OCI-LY1 (cell line): ENCODE measurements at regions not wholly inside any gene's neighbourhood (a gene's known extent, or its start where the extent isn't known, plus 50 kb on each side); places are given as distances from the start of the nearest gene placed in this dataset.

ENCODE experiments used
- H2AFZ ChIP-seq: fragments of 200-600 bp; sonication (generic), shearing (Covaris generic); 2 replicates; pipeline ENCODE4 v1.6.0; 2014; ENCODE audit warnings: antibody characterized with exemption, mild to moderate bottlenecking, low read length
- H3F3A ChIP-seq: fragments of 200-600 bp; sonication (generic), shearing (Covaris generic); 2 replicates; pipeline ENCODE4 v1.6.0; 2014; ENCODE audit warnings: mild to moderate bottlenecking, antibody characterized with exemption, low read length, moderate library complexity; ENCODE audit not compliant: insufficient read depth
- H3K27ac ChIP-seq: fragments of 200-600 bp; sonication (generic); 2 replicates; pipeline ENCODE4 v1.5.1; 2014; ENCODE audit warnings: low read length, mixed run types, mild to moderate bottlenecking, low read depth; ENCODE audit not compliant: poor library complexity, severe bottlenecking
- H3K27me3 ChIP-seq: fragments of 200-600 bp; sonication (generic); 2 replicates; pipeline ENCODE4 v1.6.0; 2014; ENCODE audit warnings: antibody characterized with exemption, mild to moderate bottlenecking, low read length, moderate library complexity; ENCODE audit not compliant: insufficient read depth
- H3K36me3 ChIP-seq: fragments of 200-600 bp; sonication (generic); 2 replicates; pipeline ENCODE4 v1.6.1; 2014; ENCODE audit warnings: mild to moderate bottlenecking, antibody characterized with exemption, low read length, moderate library complexity, mixed read lengths; ENCODE audit not compliant: insufficient read depth
- H3K4me1 ChIP-seq: fragments of 200-600 bp; sonication (generic); 2 replicates; pipeline ENCODE4 v1.5.1; 2014; ENCODE audit warnings: mild to moderate bottlenecking, low read length, moderate library complexity; ENCODE audit not compliant: insufficient read depth, severe bottlenecking
- H3K4me2 ChIP-seq: fragments of 200-600 bp; sonication (generic), shearing (Covaris generic); 2 replicates; pipeline ENCODE4 v1.6.1; 2014; ENCODE audit warnings: low read length
- H3K4me3 ChIP-seq: fragments of 200-600 bp; sonication (generic); 2 replicates; pipeline ENCODE4 v1.5.1; 2014; ENCODE audit warnings: low read length, low read depth, mild to moderate bottlenecking, mixed read lengths; ENCODE audit not compliant: poor library complexity, severe bottlenecking
- H3K79me2 ChIP-seq: fragments of 200-600 bp; shearing (Covaris generic); 2 replicates; pipeline ENCODE4 v1.6.1; 2016; ENCODE audit warnings: mixed run types, low read length, mixed read lengths; ENCODE audit not compliant: insufficient read depth
- H3K9ac ChIP-seq: fragments of 200-600 bp; sonication (generic), shearing (Covaris generic); 2 replicates; pipeline ENCODE4 v1.6.1; 2014; ENCODE audit warnings: mild to moderate bottlenecking, low read length, mixed read lengths
- H3K9me2 ChIP-seq: fragments of 200-600 bp; sonication (generic), shearing (Covaris generic); 2 replicates; pipeline ENCODE4 v1.6.1; 2014; ENCODE audit warnings: low read depth, mild to moderate bottlenecking, low read length, mixed read lengths
- H3K9me3 ChIP-seq: fragments of 200-600 bp; shearing (Covaris generic); 2 replicates; pipeline ENCODE4 v1.6.1; 2014; ENCODE audit warnings: low read length, mixed read lengths
- H4K20me1 ChIP-seq: fragments of 200-600 bp; sonication (generic), shearing (Covaris generic); 2 replicates; pipeline ENCODE4 v1.6.0; 2016; ENCODE audit warnings: mild to moderate bottlenecking, low read length; ENCODE audit not compliant: insufficient read depth
- CTCF ChIP-seq: fragments of 200-600 bp; sonication (generic), shearing (Covaris generic); IDR thresholded peaks from 2 replicates; pipeline ENCODE4 v1.5.1; 2017; ENCODE audit warnings: mild to moderate bottlenecking, antibody characterized with exemption, low read length, moderate library complexity, mixed read lengths
- EZH2 ChIP-seq: fragments of 200-600 bp; sonication (generic), shearing (Covaris generic); IDR thresholded peaks from 2 replicates; pipeline ENCODE4 v1.8.0; 2017; ENCODE audit warnings: borderline replicate concordance, mixed run types, mild to moderate bottlenecking, antibody characterized with exemption, low read length, moderate library complexity, mixed read lengths

GRCh38 chr1:106515375-106515774 lies 541.1 kb upstream of the PRMT6 start:
- TF ChIP-seq EZH2 (no peak), CTCF (no peak)
- Histone ChIP-seq H3K27ac (no peak overlapping the region), H4K20me1 (no peaks in the 10 kb centered on the region), H3K27me3 (no peaks in the 10 kb centered on the region), H3F3A (no peaks in the 10 kb centered on the region), H3K4me2 (no peak overlapping the region), H3K4me3 (no peak overlapping the region), H3K4me1 (no peaks in the 10 kb centered on the region), H2AFZ (no peak overlapping the region), H3K9ac (no peak overlapping the region), H3K79me2 (no peaks in the 10 kb centered on the region), H3K9me3 (no peaks in the 10 kb centered on the region), H3K36me3 (no peaks in the 10 kb centered on the region), H3K9me2 (no peaks in the 10 kb centered on the region)

- no peaks in the 10 kb centered on the region for H3K9me2 ChIP-seq
- no peak overlapping the region for H3K27ac ChIP-seq
- H3K4me2 ChIP-seq = no peak overlapping the region
- H3K79me2 ChIP-seq = no peaks in the 10 kb centered on the region
- TF ChIP-seq EZH2 (no peak), CTCF (no peak)
- no peaks in the 10 kb centered on the region for H3F3A ChIP-seq
- H3K9ac ChIP-seq = no peak overlapping the region
- no peak overlapping the region for H3K4me3 ChIP-seq
- H2AFZ ChIP-seq = no peak overlapping the region
- no peaks in the 10 kb centered on the region for H3K4me1 ChIP-seq
- no peaks in the 10 kb centered on the region for H3K27me3 ChIP-seq
- no peaks in the 10 kb centered on the region for H3K9me3 ChIP-seq
- H3K36me3 ChIP-seq = no peaks in the 10 kb centered on the region
- no peaks in the 10 kb centered on the region for H4K20me1 ChIP-seq
These were observed 539.2 kb upstream of the PRMT6 start for GRCh38 chr1:106517224-106517623.

DNA sequence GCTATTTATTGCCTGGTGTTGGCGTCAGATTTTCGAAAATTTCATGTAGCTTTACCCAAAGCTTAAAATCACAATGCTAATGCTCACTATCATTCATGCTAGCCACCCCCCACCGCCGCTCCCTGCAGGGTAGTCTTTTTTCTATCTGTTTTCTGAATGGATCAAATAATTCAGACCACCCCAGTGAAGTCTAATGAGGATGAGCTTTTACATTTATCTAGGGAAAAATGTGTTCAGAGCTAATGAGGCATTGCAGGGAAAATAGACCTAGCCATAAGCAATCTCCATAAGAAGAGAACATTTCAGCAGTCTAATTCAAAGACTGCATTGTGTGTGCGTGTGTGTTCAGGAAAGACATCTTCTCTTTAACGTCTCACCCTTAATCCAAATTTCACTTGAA lies 533.0 kb upstream of the PRMT6 start:
- TF ChIP-seq CTCF (no peak), EZH2 (no peak)
- Histone ChIP-seq H3K27ac (no peak overlapping the region), H3K4me2 (no peak overlapping the region)

More for the DNA sequence above, 533.0 kb upstream of the PRMT6 start:
- Histone ChIP-seq H3K4me3 (no peak overlapping the region), H3K9ac (no peak overlapping the region), H3K79me2 (no peaks in the 10 kb centered on the region), H4K20me1 (no peaks in the 10 kb centered on the region), H3K9me2 (no peaks in the 10 kb centered on the region), H3K4me1 (no peaks in the 10 kb centered on the region), H3K27me3 (no peaks in the 10 kb centered on the region), H3K36me3 (no peaks in the 10 kb centered on the region), H3F3A (no peaks in the 10 kb centered on the region), H3K9me3 (no peaks in the 10 kb centered on the region), H2AFZ (no peak overlapping the region)
